CD4-positive, alpha-beta T cell treated with Interferon gamma for 1 hour (primary cell): ENCODE measurements at regions not wholly inside any gene's neighbourhood (a gene's known extent, or its start where the extent isn't known, plus 50 kb on each side); places are given as distances from the start of the nearest gene placed in this dataset.
"Not testable (repeated sequence)": the region's sequence is repeated elsewhere in the genome, so short reads cannot be mapped to it uniquely, and the experiment has no call there.

ENCODE experiments used
- DNase-seq: peaks from one replicate; pipeline ENCODE4 v3.0.0-alpha.2; 2020

GRCh38 chr5:17829456-17829855, 195.2 kb downstream of the TAF11L14 start:
- no peak for DNase-seq

DNA sequence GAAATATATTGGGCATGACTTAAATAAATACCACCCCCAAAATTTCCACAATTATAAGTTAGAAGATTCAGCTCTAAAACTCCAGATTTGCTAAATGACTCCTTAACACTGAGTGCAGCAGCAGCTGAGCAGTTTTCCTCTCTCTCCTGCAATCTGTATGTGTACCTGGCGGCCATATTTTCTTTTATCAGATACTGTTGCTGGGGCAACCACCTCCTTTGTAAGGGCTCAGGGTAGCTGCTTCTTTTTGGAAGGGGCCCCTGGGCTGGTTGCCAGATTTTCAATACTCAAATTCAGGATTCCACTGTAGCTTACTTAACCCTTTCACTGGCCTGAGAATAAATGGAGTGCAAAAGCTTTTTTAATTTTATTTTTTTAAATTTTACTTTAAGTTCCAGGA, 197.0 kb downstream of the TAF11L14 start:
- DNase-seq, result no peak

DNA sequence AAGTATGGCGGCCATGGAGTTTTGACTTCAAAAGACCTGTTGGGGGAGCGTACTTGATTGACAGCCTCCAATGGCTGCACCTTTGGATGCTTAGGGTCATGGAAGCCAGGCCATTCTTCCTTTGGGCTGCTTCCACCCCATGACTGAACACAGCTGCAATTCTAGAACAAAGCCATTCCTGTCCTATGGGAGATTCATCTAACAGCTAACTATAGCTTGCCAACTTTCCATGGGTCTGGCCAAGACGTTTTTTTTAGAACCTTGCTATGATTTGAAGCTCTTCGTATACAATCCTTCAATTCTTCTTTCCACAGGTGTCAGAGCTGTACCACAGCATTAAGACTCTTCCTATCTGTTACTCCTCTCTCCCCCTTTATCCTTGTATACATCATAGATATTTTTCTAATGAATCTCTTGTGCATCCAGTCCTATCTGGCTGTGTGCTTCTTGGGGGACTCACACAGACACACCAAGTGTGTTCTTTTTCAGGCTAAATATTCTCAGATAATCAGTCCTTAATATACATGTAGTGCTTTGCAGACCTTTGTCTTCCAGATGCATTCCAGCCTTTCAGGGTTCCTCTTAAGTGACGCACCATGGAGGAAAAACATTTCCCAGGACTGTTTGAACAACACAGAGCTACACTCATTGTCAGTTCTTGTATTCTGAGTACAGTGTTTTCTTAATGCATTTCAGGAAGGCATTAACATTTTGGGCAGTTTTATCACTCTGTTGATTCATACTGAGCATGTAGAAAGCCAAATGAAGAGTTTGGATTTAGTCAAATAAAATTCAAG, 198.9 kb downstream of the TAF11L14 start:
- DNase-seq, result no peak

- DNase-seq, result no peak
Measured at GRCh38 chr5:17837757-17838156, 203.5 kb downstream of the TAF11L14 start.

GRCh38 chr5:17838469-17838868, 204.2 kb downstream of the TAF11L14 start:
- no peak for DNase-seq

GRCh38 chr5:17839848-17840247, 205.6 kb downstream of the TAF11L14 start:
- no peak for DNase-seq

DNA sequence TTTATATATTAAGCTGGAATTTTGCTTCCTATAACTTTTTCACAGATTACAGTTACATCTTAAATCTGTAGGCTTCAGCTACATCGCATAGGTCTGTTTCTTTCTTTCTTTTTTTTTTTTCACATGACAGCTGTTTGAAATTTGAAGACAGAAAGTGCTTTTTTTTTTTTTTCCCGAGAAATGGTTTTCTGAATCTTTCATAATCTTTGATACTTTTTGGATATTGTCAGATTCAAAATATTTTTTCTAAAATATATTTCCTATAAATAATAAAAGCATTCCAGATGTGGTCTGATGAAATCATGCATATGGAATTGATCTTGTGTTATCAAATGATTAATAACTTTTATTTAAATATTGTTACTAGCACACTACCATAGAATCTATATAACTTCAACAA, 212.2 kb downstream of the TAF11L14 start:
- DNase-seq, result no peak

DNA sequence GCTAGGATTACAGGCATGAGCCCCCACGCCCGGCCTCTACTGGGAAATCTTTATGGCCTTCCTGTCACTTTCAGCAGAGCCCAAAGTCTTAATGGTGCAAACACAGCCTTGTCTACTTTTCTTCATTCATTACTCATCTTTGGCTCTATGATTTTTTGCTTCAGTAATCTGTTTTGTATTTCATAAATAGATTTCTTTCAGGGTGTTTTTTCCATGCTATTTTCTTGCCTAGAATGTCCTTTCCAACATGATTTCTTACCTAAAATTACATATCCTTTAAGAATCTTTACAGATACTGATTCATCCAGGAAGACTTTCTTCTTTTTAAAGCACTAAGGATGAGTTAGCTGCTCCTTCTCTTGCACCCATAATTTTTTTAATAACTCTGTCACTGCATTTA, 213.0 kb downstream of the TAF11L14 start:
- no peak for DNase-seq

DNA sequence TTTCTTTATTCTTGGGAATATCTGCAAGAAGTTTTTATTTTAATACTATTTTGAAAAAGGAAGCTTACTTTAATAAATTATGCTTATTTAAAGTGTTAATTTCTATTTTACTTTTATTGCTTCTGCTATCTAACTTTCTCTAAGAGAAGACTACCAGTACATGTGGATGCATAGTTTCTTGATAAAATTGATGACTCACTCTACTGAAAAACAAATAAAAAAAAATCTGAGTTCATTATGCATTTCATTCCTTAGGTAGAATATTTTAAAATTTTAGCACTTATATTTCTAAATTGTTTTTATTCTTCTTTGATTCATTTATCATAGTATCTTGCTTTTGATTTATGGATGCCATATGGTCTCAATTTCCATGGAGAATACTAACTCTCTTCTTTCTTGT, 217.9 kb downstream of the TAF11L14 start:
- no peak for DNase-seq

- DNase-seq, result no peak
Measured at GRCh38 chr5:17852740-17853139, 218.5 kb downstream of the TAF11L14 start.

GRCh38 chr5:17854901-17855300, 220.6 kb downstream of the TAF11L14 start:
- no peak for DNase-seq

DNA sequence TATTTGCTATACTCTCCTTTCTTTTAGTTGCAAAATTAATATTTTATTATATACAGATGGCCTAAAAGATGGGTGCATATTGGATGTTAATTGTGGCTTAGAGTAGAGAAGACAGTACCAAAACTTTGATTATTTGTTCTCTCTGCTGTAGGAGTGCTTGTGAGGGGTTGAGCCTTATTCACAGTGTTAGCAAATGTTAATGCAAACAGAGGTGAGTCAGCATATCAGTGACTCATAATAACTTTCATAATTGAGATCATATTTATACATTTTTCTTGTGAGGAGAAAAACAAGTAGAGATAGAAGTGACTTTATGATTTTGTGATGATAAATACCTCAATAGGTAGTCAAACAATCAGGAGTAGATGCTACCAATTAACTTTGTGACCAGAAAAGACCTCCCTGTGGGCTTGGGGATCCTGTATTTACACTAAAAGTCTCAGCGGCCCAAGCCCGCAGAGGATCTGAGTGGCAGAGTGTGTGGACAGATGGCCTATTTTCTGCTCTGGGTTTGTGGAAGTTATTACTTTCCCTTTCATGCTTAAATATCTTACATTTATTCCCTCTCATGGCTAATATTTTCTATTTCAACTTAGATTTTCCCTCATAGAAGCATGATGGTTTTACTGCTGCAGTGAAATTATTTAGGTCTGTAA, 226.5 kb downstream of the TAF11L14 start:
- no peak for DNase-seq

DNA sequence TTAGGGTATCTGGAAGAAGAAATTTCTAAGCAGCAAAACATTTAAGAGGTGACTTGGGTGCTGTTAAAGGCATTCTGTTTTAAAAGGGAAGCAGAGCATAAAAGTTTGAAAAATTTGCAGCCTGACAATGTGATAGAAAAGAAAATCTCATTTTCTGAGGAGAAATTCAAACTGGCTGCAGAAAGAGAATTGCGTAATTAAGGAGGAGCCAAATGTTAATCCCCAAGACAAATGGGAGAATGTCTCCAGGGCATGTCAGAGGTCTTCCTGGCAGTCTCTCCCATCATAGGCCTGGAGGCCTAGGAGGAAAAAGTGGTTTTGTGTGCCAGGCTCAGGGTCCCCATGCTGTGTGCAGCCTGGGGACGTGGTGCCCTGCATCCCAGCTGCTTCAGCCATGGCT, 230.6 kb downstream of the TAF11L14 start:
- DNase-seq, result not testable (repeated sequence)

- not testable (repeated sequence) for DNase-seq
Measured at GRCh38 chr5:17865966-17866365, 231.7 kb downstream of the TAF11L14 start.

DNA sequence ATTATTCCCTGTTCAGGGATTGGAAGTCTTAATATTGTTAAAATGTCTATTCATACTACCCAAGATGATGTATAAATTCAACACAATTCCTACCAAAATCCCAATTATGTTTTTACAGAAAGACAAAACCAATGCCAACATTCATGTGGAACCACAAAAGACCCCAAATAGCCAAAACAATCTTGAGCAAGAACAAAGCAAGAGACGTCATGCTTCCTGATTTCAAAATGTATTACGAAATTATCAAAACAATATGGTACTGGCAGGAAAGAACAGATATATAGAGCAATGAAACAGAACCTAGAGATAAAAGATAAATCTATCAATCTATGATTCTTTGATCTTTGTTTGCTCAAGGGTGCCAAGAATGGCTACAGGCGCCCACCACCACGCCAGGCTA, 237.9 kb downstream of the TAF11L14 start:
- DNase-seq, result no peak

DNA sequence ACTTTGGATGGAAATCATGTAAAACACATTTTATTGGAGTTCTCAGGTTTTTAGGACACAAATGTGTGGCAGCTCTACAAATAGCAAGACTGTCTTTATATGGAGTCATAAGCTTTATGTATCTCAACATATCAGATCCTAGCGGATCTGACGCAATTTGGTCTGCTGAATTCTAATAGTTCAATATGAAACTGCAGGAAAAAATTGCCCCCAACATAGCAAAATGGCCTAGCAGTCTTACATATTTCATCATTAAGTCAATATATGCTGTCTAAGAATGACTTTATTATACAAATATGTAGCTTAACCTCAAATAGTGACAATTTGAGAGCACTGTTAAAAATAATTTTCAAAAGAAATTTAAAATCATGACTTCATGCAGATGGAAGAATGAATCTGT, 244.3 kb downstream of the TAF11L14 start:
- DNase-seq, result no peak

- no peak for DNase-seq
Measured at GRCh38 chr5:17879276-17879675, 245.0 kb downstream of the TAF11L14 start.

- no peak for DNase-seq
Measured at GRCh38 chr5:17880869-17881268, 246.6 kb downstream of the TAF11L14 start.

DNA sequence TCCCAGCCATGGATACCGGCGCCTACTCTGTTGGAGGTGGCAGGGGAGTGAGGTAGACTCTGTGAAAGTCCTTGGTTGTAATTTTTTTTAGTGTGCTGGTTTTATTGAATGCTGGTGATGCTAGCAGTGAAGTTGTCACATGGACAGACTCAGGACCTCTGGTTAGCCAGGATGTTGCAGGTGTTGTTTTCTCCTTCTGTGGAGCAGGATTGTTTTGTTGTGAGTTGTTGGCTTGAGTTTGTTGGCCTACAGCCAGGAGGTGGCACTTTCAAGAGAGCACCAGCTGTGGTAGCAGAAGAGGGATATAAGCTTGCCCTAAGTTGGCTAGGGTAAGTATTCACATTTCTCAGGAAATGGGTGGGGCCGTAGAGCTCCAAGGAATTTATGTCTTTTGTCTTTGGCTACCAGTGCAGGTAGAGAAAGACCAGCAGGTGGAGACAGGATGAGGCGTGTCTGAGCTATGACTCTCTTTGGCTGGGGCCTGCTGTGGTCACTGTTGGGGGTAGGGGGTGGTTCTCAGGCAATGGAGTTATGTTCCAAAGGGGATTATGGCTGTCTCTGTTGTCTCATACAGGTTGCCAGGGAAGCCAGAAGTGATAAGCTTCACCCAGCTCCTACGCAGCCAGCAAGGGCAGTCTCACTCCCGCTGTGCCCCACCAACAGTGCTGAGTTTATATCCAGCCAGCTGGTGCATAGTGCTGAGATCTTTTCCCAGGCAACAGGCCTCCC, 248.7 kb downstream of the TAF11L14 start:
- no peak for DNase-seq

DNA sequence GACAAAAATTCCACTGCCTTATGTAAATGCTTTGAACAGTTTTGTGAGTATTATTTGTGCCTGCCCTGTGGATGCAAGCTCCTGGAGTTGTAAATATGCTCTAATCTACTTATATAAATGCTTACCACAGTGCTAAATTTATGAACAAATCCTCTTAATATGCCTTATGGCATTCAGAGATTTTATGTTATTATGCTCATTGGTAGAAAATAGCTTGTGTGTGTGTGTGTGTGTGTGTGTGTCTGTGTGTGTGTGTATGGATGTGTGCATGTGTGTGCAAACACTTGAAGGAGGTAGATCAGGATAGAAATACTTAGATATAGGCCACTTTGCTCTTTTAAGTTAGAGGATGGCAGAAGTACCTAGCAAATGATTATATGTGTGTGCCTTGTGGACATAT, 253.9 kb downstream of the TAF11L14 start:
- no peak for DNase-seq

- no peak for DNase-seq
Measured at GRCh38 chr5:17890501-17890900, 256.2 kb downstream of the TAF11L14 start.

- no peak for DNase-seq
Measured at GRCh38 chr5:17891881-17892280, 257.6 kb downstream of the TAF11L14 start.

GRCh38 chr5:17893026-17893635, 258.9 kb downstream of the TAF11L14 start:
- no peak for DNase-seq
